ENCODE measurements at regions not wholly inside any gene's neighbourhood (a gene's known extent, or its start where the extent isn't known, plus 50 kb on each side); places are given as distances from the start of the nearest gene placed in this dataset.

DNA sequence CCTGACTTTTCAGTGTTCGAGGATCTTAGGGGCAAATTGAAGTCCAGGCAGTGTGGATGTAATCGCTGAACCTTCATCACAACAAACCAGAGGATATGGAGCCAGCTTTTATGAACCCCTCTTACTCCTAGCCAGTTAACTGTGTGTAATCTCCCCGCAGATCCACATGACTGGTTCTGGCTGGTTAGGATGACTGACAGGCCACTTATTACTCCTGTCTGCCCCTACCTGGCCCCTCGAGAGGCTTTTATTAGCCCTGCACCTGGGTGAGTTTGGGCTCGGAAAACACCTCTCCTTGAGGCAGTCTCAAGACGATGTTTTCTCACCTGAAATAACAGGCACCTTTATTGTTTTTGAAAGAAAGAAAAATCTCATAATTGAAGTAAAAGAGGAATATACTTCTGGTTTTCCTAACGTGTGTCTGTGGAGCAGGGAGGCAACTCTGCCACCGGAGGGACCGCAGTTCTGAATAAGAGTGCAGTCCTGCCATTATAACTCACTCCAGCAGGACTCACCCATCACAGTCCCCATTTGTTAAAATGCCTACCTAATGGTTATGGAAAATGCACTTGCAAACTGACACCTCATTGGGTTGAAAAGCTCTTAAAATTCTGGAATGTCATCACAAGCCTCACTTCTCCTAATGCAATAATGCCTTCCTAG is 291.9 kb upstream of the N4BP1 start:
- DNase-seq (ENCODE audit: low read depth in 2 of 3, low spot score in 1 of 3) = no peak

DNA sequence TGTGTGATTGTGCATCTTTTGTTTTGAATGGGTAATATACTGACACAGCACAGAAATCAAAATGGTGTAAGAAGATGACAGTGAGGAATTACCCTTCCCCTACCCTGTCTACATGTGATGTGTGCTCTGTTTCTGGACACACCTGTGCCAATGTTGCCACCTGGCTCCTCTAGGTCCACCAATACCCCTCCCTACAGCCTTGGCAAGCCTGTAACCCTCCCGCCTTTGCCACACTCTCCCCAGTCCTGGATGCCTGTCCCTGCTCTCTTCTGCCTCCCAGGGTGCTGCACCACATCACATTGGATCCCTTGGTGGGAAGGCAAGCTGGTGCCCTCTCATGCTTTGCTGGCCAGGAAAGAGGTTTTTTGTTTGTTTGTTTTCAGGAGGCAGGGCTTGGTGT is 289.5 kb upstream of the N4BP1 start:
- no peak for DNase-seq (ENCODE audit: low read depth in 2 of 3, low spot score in 1 of 3)

DNA sequence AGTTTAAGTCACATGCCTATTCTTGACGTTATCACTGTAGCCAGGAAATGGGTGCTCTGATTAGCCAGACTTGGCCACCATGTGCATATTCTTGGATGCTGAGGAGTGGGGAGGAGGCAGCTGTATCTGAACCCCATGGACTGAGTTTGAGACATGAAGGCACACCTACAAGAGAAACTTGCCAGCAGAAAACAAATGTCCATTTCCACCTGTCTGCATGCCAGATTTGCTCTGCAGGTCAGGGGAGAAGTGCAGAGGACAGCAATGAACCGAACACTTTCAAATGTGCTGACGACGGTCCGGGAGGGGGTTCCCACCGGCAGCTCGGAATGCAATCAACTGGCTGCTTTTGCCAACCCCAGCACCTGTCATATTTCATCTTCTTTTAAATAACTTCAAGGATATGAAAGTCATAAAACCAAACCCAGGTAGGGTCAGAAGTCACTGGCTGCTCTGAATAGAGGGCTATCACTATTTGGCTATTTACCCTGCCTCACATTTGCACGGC is 287.8 kb upstream of the N4BP1 start:
- no peak for DNase-seq (ENCODE audit: low read depth in 2 of 3, low spot score in 1 of 3)

DNA sequence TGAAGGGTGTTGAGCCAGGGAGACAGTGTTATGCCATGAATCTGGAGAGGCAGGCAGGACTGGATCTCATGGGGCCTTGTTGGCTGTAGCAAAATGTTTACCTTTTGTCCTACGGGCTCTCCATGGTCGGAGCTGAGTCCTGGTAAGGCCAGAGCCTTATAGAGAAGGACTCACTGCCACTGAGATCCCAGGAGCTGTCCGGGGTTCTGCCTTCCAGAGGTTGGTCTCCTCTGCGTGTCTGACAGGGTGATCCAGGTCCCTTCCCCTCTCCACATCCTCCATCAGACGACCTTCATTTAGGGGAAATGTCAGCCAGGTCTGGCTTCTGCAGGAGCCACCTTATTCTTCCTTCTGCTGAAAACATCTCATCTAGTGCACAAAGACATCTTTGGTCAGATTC is 285.2 kb upstream of the N4BP1 start:
- DNase-seq (ENCODE audit: low read depth in 2 of 3, low spot score in 1 of 3) = no peak

DNA sequence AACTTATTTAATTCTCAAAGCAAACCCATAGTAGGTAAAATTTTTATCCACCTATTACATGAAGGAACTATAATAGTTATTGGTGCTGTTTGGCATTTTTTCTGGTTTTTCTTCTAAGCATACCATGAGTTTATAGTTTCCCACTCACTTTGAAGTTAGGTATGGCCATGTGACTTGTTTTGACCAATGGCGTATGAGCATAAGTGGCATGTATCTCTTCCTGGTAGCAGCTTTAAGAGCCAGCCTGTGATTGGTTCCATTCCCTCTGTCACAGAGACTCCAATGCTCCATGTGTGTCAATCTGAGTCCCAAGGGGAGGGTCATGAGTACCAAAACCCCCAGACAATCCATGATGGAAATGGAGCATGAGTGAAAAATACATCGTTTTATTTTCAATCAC is 282.9 kb upstream of the N4BP1 start:
- DNase-seq (ENCODE audit: low read depth in 2 of 3, low spot score in 1 of 3) = no peak

DNA sequence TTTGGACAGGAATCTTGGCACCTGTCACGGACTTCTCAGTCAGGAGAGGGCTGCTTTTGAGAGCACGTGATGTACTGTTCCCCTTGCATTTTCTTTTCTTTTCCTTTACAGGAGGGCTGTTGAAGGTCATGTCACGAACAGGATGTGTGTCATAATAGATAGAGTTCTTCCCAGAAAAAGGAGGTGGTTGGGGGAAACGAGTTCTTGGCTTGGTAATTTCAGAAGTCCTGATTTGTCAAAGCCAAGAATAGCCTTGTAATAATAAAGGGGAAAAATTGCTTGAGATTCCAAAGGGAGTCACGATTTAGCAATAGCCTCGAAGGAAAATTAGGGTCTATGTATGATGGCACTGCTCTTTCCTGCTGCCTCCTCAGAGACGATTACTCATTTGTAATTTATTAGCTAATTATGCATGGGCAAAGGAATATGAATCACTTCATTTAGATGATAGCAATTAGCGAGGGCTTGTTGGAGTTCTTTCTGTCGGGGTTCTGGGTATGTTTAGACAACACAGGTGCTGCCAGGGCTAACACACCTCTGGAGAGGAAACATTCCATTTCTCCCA is 277.7 kb upstream of the N4BP1 start:
- DNase-seq (ENCODE audit: low read depth in 2 of 3, low spot score in 1 of 3) = no peak

DNA sequence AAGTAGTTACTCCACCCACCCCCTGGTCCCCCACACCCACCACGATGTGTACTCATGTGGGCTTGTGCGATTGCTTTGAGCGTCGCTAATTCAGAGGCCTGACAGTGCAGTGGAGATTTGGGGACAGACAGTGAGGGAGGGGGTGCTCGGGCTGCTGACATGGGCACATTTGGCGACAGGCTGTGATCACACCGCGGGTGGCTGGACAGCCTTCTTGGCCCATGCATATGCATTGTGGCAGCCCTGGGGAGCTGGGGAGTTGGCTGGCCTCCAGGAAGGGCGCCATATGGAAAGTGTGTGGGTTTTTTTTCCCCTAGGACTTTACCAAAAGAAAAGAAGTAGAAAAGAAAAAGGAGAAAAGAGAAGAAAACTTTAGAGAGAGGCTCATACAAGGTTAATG is 275.5 kb upstream of the N4BP1 start:
- no peak for DNase-seq (ENCODE audit: low read depth in 2 of 3, low spot score in 1 of 3)

DNA sequence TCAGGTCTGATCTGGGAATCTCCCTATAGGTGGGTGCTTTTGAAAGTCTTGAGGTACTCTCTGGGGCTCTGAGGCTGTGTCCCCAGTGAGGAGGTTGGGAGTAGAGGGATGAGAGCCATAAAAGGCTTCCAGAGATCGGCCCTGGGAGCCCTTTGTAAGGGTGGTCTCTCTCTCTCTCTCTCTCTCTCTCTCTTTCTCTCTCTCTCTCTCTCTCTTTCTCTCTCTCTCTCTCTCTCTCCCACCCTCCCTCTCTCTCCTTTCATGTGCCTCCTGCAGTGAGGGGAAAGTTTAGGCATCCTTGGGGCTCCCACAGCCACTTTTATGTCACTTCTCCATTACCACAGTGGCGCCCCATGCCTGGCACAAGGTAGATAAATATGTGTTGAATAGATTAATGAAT is 271.3 kb upstream of the N4BP1 start:
- no peak for DNase-seq (ENCODE audit: low read depth in 2 of 3, low spot score in 1 of 3)

DNA sequence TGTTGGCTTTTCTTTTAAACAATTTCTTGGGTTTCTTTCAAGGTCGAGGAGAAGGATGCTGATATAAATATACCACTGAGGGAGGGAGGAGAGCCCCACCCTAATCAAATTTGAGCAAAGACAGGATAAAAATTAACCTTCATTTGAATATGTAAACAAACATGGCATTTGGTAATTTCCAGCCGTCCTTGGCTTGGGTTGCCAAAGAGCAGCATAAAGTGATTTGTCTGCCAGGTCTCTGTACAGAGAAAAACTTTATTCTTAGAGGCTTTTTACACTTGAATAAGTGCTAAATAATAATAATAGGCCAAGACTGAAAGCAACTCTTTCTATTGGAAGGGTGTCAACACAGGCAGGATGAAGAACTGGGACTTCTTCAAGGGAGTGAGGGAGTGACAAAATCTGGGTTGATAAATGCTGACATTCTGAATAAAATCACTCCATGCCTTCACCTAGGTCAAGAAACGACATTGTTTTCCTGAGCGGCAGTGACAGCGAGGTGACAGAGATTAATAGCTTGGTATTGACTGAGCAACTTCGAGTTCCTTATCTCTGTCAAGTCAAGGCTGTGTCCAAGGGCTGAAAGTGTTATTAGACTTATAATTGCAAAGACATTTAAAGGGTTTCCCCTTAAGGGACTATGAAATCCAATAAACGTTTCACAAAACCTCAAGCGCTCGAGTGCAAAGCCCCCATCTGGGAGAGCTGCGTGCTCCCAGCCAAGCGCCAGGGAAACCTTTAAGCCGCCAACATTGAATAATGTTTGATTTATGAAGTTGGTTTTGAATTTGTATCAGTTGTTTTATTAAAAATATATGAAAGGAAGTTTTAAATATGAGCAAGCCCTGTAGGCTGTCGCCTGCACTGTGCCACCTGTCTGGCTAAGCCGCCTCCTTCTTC is 269.5 kb upstream of the N4BP1 start:
- no peak for DNase-seq (ENCODE audit: low read depth in 2 of 3, low spot score in 1 of 3)

DNA sequence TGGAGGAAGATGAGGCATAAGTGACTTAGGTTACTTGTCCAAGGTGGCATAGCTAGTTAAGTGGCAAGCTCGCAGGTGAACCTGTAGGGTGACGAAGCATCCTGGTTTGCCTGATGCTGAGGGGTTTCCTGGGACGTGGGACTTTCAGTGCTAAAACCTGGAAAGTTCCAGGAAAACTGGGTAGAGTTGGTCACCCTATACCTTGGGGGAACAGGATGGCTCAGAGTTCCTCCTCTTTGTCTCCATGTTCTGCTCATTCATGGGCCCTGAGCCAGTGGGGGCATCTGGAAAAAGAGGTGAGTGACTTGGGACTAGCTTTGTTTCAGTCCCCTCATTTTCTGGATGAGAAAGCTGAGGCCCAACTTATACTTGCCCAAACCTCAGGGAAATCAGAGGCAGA is 268.0 kb upstream of the N4BP1 start:
- no peak for DNase-seq (ENCODE audit: low read depth in 2 of 3, low spot score in 1 of 3)

DNA sequence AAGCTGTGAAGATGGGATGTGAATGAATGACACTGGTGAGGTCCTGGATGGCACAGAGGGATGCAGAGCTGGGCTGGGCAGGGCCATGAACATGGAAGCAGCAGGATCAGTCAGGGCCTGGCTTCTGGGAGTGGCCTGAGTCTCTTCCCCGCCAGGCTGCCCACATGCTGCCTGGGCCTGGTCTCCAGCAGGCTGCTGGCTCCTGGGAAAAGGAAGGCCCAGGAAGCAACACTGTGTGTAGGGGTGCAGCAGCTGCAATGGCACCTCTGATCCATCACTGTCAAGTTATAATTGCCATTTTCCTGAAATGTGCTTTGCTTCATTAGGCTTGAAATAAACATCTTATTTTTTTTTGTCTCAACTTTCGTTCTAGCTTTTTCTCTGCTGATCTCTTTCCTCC is 260.2 kb upstream of the N4BP1 start:
- no peak for DNase-seq (ENCODE audit: low read depth in 2 of 3, low spot score in 1 of 3)

DNA sequence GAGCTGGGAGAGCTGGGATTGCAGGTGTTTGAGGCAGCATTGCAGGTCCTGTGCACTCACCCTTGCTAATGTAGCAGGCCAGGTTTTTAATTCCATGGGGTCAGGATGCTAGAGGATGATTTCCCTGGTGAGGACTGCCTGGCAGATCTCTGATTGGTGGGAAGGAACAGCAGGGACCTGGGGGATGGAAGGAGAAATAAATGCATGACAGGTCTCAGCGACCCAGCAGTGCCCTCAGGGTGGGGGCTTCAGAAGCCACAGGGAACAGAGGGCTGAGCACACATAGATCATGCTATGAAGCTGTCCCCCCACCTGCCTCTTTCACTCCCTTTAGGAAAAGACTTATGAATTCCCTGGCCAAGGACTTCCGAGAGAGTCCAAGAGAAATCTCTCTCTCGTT is 255.5 kb upstream of the N4BP1 start:
- no peak for DNase-seq (ENCODE audit: low read depth in 2 of 3, low spot score in 1 of 3)

DNA sequence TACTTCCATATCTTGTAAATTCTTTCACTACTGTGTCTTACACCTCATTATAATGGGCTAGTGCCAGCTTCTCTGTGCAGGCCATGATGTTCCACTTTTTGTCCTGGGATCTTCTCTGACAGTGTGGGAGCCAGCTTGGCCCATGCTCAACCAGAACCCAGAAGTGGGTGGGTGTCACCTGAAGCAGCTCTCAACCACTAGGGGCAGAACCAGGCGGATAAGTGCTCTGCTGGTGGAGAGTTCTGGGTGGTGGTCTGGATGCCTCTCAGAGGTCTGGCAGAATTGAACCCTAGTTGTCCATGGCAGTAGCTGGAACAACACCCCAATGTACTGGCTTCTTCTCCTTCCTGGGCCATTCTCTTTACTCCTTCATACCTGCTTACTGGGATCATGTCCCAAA is 254.1 kb upstream of the N4BP1 start:
- DNase-seq (ENCODE audit: low read depth in 2 of 3, low spot score in 1 of 3) = no peak

DNA sequence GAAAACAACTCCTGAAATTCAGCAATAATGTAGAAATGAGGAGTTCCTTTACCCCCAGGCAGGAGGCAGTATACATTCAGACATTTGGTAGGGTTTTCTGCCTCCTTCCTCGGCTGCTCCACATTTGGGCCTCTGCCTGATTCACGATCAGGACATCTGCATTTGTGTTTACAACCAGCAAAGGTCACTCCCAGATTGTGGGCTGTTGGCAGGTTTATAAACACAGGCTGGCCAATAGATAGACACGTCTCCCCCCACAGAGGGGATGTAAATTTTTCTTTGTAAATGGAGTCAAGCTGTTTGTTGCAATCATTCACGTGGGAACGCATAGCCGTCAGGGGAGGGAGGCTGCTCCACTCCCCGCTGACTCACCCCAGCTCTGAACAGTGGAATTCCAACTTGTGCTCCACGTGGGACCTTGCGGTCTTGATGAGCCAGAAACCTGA is 252.1 kb upstream of the N4BP1 start:
- no peak for DNase-seq (ENCODE audit: low read depth in 2 of 3, low spot score in 1 of 3)

DNA sequence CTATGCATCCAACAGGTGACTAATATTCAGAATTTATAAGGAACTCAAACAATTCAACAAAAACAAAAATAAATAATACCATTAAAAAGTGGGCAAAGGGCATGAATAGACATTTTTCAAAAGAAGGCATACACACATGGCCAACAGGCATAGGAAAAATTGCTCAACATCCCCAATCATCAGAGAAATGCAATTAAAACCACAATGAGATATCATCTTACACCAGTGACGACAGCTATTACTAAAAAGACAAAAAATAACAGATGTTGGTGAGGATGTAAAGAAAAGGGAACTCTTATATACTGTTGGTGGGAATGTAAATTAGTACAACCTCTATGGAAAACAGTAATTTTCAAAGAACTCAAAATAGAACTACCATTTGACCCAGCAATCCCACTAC is 250.4 kb upstream of the N4BP1 start:
- no peak for DNase-seq (ENCODE audit: low read depth in 2 of 3, low spot score in 1 of 3)

DNA sequence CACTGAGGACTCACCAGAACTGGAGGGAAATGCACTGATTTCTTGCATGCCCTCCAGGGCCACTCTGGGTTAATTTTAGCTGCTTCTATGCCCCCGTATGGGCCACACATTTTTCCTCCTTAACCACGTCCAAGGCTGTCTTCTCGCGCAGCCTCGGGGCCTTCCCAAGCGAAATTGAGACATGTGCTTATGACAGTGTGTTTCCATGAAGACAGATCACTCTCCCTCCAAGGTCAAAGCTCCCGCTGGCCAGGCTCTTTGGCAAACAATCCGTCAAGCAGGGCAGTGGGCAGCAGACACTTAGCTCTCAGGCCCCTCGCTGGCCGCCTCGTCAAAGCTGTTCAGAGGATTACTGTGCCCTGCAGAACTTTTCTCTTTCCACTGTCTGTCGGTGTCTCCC is 243.0 kb upstream of the N4BP1 start:
- DNase-seq (ENCODE audit: low read depth in 2 of 3, low spot score in 1 of 3) = no peak

DNA sequence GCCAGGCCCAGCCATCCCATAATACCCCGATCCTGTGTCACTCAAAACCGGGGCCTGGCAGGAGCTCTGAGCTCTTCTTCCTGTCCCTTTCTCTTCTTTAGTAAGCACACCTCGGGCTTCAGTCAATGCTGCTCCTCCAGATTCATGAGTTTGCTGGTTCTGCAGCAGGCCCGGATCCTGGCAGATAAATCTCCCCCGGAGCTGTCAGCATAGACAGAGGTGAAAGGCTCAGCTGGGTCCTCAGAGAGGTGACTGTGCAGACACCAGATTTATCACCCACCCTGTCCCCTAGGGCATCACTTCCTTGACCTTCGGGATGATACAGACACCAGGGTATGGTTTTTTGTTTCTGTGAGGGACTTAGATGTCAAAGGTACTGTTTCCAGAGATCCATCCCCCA is 242.5 kb upstream of the N4BP1 start:
- no peak for DNase-seq (ENCODE audit: low read depth in 2 of 3, low spot score in 1 of 3)

DNA sequence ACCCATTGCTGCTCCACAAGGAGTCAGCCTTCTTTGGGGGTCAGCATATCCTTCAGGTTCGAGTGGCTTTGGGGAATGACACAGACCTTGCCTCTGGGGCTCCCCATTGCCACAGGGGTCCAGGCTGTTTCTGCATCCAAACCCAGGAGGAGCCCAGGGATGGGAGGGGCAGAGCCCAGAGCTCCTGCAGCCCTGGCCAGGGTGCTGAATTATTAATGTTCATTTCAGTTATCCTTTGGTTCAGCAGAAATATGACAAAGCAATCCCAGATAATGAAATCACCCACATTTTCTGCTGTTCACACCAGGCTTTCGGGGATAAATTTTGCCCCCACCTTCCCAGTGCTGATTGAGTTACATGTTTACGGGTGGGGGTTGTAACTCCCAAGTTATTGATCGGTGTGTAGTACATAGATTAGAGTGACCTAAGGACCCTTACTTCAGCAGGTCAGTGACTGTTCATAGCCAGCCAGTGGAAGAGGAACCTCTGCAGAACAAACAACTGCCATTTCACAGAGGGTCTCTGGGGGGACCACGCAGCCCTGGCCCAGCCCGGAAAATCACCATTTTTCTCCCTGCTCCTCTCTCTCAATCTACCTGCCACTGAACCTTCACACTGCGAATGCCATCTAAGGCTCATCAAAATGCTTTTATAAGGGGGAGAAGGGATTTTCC is 240.3 kb upstream of the N4BP1 start:
- no peak for DNase-seq (ENCODE audit: low read depth in 2 of 3, low spot score in 1 of 3)

DNA sequence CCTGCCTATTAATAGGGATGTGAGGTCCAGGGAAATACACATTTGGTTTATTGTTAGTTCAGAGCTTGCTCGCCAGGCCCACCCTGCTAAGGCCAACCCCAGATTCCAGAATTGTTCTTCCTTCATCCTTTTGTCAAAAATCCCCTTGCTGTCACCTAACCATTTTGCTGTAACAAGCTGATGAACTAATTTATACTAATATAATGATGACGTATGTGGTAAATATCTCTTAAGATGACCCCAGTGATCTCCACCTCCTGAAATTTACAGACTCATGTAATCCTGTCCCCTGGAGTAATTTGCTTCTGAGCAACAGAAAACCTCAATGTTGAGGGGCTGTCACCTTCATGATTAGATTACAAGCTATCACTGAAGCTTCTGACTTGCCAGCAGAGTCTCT is 236.3 kb upstream of the N4BP1 start:
- DNase-seq (ENCODE audit: low read depth in 2 of 3, low spot score in 1 of 3) = no peak

DNA sequence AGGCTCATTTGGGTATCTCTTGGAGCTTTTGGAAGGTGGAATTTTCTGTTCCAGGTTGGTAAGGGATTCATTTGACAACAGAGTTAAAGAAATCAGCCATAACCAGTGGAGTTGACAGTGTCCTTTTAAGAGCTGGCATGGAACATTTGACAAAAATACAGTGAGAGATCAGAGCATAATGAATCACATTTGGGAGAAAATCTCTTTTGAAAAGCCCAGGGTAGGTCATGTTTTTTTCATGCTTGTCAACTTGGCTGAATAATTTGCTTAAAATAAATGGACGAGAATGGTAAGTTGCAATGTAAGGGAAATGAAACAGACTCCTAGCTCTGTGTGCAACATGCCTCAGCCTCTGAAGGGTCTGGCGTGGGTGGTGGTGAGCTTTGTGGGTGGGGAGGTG is 235.3 kb upstream of the N4BP1 start:
- no peak for DNase-seq (ENCODE audit: low read depth in 2 of 3, low spot score in 1 of 3)

DNA sequence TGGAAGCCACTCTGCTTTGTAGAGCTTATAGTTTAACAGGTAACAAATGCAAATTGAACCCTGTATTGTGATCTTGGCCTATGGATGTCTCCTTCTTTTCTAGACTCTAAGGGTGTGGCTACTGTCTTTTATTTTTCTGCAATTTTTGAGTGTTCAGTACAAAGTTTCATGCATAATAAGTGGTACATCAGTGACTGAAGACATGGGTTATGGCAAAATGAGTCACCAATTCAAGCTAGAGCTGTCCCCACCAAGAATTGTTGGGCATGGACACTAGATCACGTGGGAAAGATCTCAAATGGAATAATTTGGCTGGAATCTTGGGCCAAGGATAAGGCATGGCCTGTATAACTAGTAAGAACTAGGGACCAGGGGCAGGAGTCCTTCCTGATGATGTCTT is 228.4 kb upstream of the N4BP1 start:
- DNase-seq (ENCODE audit: low read depth in 2 of 3, low spot score in 1 of 3) = no peak

DNA sequence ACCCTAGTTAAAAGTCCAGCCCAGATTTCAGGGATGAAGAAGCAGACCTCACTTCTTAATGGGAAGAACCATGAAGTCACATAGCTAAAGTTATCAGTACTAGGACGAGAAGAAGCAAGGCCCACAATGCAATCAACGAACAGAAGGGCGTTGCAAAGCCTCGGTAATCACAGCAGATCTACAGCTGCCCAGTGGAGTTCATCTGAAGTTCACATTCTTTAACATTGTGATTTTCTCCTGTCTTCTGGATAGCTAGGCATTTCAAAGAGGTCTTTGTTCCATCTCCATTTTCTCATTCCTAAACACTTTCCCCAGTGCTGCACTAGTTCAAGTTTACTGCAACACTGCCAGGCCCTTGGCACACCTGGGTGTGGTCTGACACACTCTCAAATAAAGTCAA is 226.7 kb upstream of the N4BP1 start:
- DNase-seq (ENCODE audit: low read depth in 2 of 3, low spot score in 1 of 3) = no peak
